ENCODE measurements at regions not wholly inside any gene's neighbourhood (a gene's known extent, or its start where the extent isn't known, plus 50 kb on each side); places are given as distances from the start of the nearest gene placed in this dataset.

DNA sequence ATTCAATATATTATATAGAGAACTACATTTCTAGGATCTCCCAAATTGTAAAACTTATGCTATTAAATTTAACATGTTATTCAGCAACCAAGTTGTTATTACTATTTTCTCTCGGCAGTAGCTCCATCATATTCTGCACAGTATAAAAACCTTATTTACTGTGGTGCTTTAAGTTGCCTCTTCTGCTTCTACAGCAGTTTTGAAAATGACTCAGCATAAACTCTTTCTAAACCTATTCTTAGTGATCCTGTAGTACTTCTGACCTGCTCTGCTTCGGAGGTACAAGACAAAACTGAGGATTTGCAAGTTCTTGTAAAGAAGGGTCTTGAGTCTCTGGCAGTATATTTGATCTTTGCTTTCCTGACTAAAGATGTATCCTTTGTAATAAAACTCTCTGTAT lies 567.2 kb downstream of the TMX3 start:
- Histone ChIP-seq H4K20me1 (ENCODE audit: insufficient read depth, low read length) (no peaks in the 10 kb centered on the region), H3F3A (ENCODE audit: insufficient read depth, low read length) (no peaks in the 10 kb centered on the region), H3K4me2 (ENCODE audit: low read length) (no peak overlapping the region), H3K36me3 (ENCODE audit: insufficient read depth, low read length) (no peaks in the 10 kb centered on the region), H3K79me2 (ENCODE audit: insufficient read depth, low read length) (no peaks in the 10 kb centered on the region), H2AFZ (ENCODE audit: low read length) (no peak overlapping the region), H3K9me3 (ENCODE audit: low read length) (no peaks in the 10 kb centered on the region), H3K27me3 (ENCODE audit: insufficient read depth, low read length) (no peaks in the 10 kb centered on the region), H3K9ac (ENCODE audit: low read length) (no peak overlapping the region), H3K27ac (ENCODE audit: low read depth, low read length, poor library complexity, severe bottlenecking) (no peak overlapping the region), H3K4me1 (ENCODE audit: insufficient read depth, low read length, severe bottlenecking) (no peaks in the 10 kb centered on the region), H3K9me2 (ENCODE audit: low read depth, low read length) (no peaks in the 10 kb centered on the region), H3K4me3 (ENCODE audit: low read depth, low read length, poor library complexity, severe bottlenecking) (no peak overlapping the region)
- TF ChIP-seq EZH2 (IDR thresholded peaks at IDR 0.05; ENCODE audit: borderline replicate concordance, low read length) = no peak
- TF ChIP-seq, protein P1, sequence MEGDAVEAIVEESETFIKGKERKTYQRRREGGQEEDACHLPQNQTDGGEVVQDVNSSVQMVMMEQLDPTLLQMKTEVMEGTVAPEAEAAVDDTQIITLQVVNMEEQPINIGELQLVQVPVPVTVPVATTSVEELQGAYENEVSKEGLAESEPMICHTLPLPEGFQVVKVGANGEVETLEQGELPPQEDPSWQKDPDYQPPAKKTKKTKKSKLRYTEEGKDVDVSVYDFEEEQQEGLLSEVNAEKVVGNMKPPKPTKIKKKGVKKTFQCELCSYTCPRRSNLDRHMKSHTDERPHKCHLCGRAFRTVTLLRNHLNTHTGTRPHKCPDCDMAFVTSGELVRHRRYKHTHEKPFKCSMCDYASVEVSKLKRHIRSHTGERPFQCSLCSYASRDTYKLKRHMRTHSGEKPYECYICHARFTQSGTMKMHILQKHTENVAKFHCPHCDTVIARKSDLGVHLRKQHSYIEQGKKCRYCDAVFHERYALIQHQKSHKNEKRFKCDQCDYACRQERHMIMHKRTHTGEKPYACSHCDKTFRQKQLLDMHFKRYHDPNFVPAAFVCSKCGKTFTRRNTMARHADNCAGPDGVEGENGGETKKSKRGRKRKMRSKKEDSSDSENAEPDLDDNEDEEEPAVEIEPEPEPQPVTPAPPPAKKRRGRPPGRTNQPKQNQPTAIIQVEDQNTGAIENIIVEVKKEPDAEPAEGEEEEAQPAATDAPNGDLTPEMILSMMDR (IDR thresholded peaks at IDR 0.05; ENCODE audit: low read length) = no peak

DNA sequence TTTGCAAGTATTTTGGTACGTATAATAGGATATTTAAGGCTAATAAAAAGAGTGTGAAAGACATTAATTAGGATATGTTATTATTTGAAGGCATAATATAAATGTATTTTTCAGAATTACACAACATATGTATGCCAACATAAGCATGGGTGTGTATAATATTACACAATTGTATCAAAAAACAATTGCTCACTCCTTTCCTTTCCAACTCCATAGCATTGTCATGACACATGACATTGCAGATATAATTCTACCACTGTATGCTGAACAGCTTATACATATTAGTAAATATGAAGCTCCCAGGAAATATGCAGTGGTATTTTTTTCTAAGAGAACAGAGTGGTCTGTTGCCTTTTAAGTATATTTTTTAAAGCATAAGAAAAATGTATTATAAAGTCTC lies 593.1 kb downstream of the TMX3 start:
- Histone ChIP-seq H3K9ac (ENCODE audit: low read length) (no peak overlapping the region), H3K4me3 (ENCODE audit: low read depth, low read length, poor library complexity, severe bottlenecking) (no peak overlapping the region), H3K4me2 (ENCODE audit: low read length) (no peak overlapping the region), H3K27ac (ENCODE audit: low read depth, low read length, poor library complexity, severe bottlenecking) (no peak overlapping the region), H4K20me1 (ENCODE audit: insufficient read depth, low read length) (no peaks in the 10 kb centered on the region), H3K27me3 (ENCODE audit: insufficient read depth, low read length) (no peaks in the 10 kb centered on the region), H3K36me3 (ENCODE audit: insufficient read depth, low read length) (no peaks in the 10 kb centered on the region), H3K79me2 (ENCODE audit: insufficient read depth, low read length) (no peaks in the 10 kb centered on the region), H3K9me3 (ENCODE audit: low read length) (no peaks in the 10 kb centered on the region), H3K9me2 (ENCODE audit: low read depth, low read length) (no peaks in the 10 kb centered on the region), H3F3A (ENCODE audit: insufficient read depth, low read length) (no peaks in the 10 kb centered on the region), H2AFZ (ENCODE audit: low read length) (no peak overlapping the region), H3K4me1 (ENCODE audit: insufficient read depth, low read length, severe bottlenecking) (no peaks in the 10 kb centered on the region)
- no peak for TF ChIP-seq EZH2 (IDR thresholded peaks at IDR 0.05; ENCODE audit: borderline replicate concordance, low read length)
- TF ChIP-seq, protein P1 (IDR thresholded peaks at IDR 0.05; ENCODE audit: low read length) = no peak

DNA sequence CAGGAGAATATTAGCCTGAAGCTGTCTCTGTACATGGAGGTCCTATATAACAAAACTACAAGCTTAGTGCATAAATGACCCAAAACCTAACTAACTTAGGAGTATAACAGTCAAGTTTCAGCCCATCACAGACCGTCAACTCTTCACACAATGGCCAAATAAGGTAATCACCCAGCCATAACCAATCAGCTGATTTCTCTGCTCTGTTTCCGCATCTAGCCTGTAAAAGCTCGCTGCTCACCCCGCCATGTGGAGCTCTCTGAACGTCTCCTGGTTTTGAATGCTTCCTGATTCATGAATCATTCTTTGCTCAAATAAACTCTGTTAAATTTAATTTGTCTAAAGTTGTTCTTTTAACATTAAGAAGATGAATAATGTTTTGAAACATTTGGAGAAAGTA lies 593.6 kb downstream of the TMX3 start:
- Histone ChIP-seq H2AFZ (ENCODE audit: low read length) (no peak overlapping the region), H3K27ac (ENCODE audit: low read depth, low read length, poor library complexity, severe bottlenecking) (no peak overlapping the region), H3K9me3 (ENCODE audit: low read length) (no peaks in the 10 kb centered on the region), H3K79me2 (ENCODE audit: insufficient read depth, low read length) (no peaks in the 10 kb centered on the region), H3K4me3 (ENCODE audit: low read depth, low read length, poor library complexity, severe bottlenecking) (no peak overlapping the region), H3F3A (ENCODE audit: insufficient read depth, low read length) (no peaks in the 10 kb centered on the region), H3K4me2 (ENCODE audit: low read length) (no peak overlapping the region), H3K4me1 (ENCODE audit: insufficient read depth, low read length, severe bottlenecking) (no peaks in the 10 kb centered on the region), H3K36me3 (ENCODE audit: insufficient read depth, low read length) (no peaks in the 10 kb centered on the region), H3K9ac (ENCODE audit: low read length) (no peak overlapping the region), H3K27me3 (ENCODE audit: insufficient read depth, low read length) (no peaks in the 10 kb centered on the region), H3K9me2 (ENCODE audit: low read depth, low read length) (no peaks in the 10 kb centered on the region), H4K20me1 (ENCODE audit: insufficient read depth, low read length) (no peaks in the 10 kb centered on the region)
- TF ChIP-seq, protein P1 (IDR thresholded peaks at IDR 0.05; ENCODE audit: low read length) = no peak
- TF ChIP-seq EZH2 (IDR thresholded peaks at IDR 0.05; ENCODE audit: borderline replicate concordance, low read length) = no peak

All from OCI-LY1 (cell line).